H9 (cell line): ENCODE measurements at regions not wholly inside any gene's neighbourhood (a gene's known extent, or its start where the extent isn't known, plus 50 kb on each side); places are given as distances from the start of the nearest gene placed in this dataset.

Source experiments
- DNase-seq: peaks from one replicate; pipeline ENCODE4 v3.0.0-alpha.2; 2017
- H2AFZ ChIP-seq: one replicate; pipeline ENCODE4 v1.6.1; 2013; ENCODE audit warnings: mild to moderate bottlenecking, low read length, control low read depth, moderate library complexity
- H2AK5ac ChIP-seq: 2 replicates; pipeline ENCODE4 v1.6.1; 2013; ENCODE audit warnings: low read length, control low read depth, mixed read lengths; ENCODE audit not compliant: insufficient read length
- H2BK120ac ChIP-seq: one replicate; pipeline ENCODE4 v1.6.1; 2013; ENCODE audit warnings: low read depth, mild to moderate bottlenecking, low read length, control low read depth, inconsistent platforms; ENCODE audit not compliant: poor library complexity, severe bottlenecking
- H2BK12ac ChIP-seq: 2 replicates; pipeline ENCODE4 v1.6.1; 2013; ENCODE audit warnings: low read length, control low read depth, mixed read lengths, low read depth; ENCODE audit not compliant: insufficient read length
- H2BK15ac ChIP-seq: 2 replicates; pipeline ENCODE4 v1.6.1; 2013; ENCODE audit warnings: low read depth, low read length, control low read depth
- H2BK20ac ChIP-seq: one replicate; pipeline ENCODE4 v1.6.1; 2013; ENCODE audit warnings: low read depth, mild to moderate bottlenecking, low read length, control low read depth, inconsistent platforms; ENCODE audit not compliant: poor library complexity, severe bottlenecking
- H2BK5ac ChIP-seq: 2 replicates; pipeline ENCODE4 v1.6.1; 2013; ENCODE audit warnings: low read length, control low read depth, mixed read lengths; ENCODE audit not compliant: insufficient read length
- H3K14ac ChIP-seq: 2 replicates; pipeline ENCODE4 v1.6.1; 2013; ENCODE audit warnings: low read length, control low read depth; ENCODE audit not compliant: insufficient read depth
- H3K18ac ChIP-seq: 2 replicates; pipeline ENCODE4 v1.6.1; 2013; ENCODE audit warnings: low read depth, mild to moderate bottlenecking, mixed read lengths, low read length, control low read depth; ENCODE audit not compliant: insufficient read length
- H3K23ac ChIP-seq: 2 replicates; pipeline ENCODE4 v1.6.1; 2013; ENCODE audit warnings: low read length, control low read depth, mixed read lengths, low read depth; ENCODE audit not compliant: insufficient read length
- H3K23me2 ChIP-seq: 2 replicates; pipeline ENCODE4 v1.6.1; 2013; ENCODE audit warnings: low read depth, mild to moderate bottlenecking, mixed read lengths, low read length, control low read depth; ENCODE audit not compliant: insufficient read length, poor library complexity, severe bottlenecking
- H3K27ac ChIP-seq: 2 replicates; pipeline ENCODE4 v1.5.1; 2013; ENCODE audit warnings: low read length, control low read depth, mixed read lengths, low read depth; ENCODE audit not compliant: insufficient read length
- H3K27me3 ChIP-seq: 2 replicates; pipeline ENCODE4 v1.6.1; 2013; ENCODE audit warnings: low read length, control low read depth, inconsistent platforms; ENCODE audit not compliant: insufficient read depth
- H3K4ac ChIP-seq: 2 replicates; pipeline ENCODE4 v1.6.1; 2013; ENCODE audit warnings: low read depth, mild to moderate bottlenecking, control low read depth, inconsistent platforms, low read length, moderate library complexity
- H3K4me1 ChIP-seq: 2 replicates; pipeline ENCODE4 v1.6.1; 2013; ENCODE audit warnings: low read length, control low read depth, inconsistent platforms; ENCODE audit not compliant: insufficient read depth
- H3K4me2 ChIP-seq: 2 replicates; pipeline ENCODE4 v1.6.1; 2013; ENCODE audit warnings: low read length, control low read depth, mixed read lengths; ENCODE audit not compliant: insufficient read length, insufficient read depth
- H3K56ac ChIP-seq: 2 replicates; pipeline ENCODE4 v1.6.1; 2013; ENCODE audit warnings: low read depth, mild to moderate bottlenecking, mixed read lengths, low read length, control low read depth; ENCODE audit not compliant: insufficient read length
- H3K79me1 ChIP-seq: 2 replicates; pipeline ENCODE4 v1.6.1; 2013; ENCODE audit warnings: low read depth, mild to moderate bottlenecking, moderate library complexity, low read length, control low read depth, inconsistent platforms; ENCODE audit not compliant: insufficient read depth, poor library complexity, severe bottlenecking
- H3K79me2 ChIP-seq: 2 replicates; pipeline ENCODE4 v1.6.1; 2013; ENCODE audit warnings: low read length, control low read depth, inconsistent platforms; ENCODE audit not compliant: insufficient read depth
- H3K9ac ChIP-seq: 2 replicates; pipeline ENCODE4 v1.6.1; 2013; ENCODE audit warnings: low read length, control low read depth, mixed read lengths; ENCODE audit not compliant: insufficient read length; ENCODE audit errors: extremely low read depth
- H3K9me3 ChIP-seq: one replicate; pipeline ENCODE4 v1.6.1; 2013; ENCODE audit warnings: low read depth, low read length, inconsistent platforms; ENCODE audit not compliant: control insufficient read depth
- H3T11ph ChIP-seq: one replicate; pipeline ENCODE4 v1.6.1; 2013; ENCODE audit warnings: mild to moderate bottlenecking, low read length, control low read depth, inconsistent platforms
- H4K20me1 ChIP-seq: one replicate; pipeline ENCODE4 v1.6.1; 2013; ENCODE audit not compliant: control insufficient read depth, insufficient read length, insufficient read depth
- H4K5ac ChIP-seq: 2 replicates; pipeline ENCODE4 v1.6.1; 2013; ENCODE audit warnings: low read depth, mild to moderate bottlenecking, mixed read lengths, low read length, control low read depth; ENCODE audit not compliant: insufficient read length
- H4K8ac ChIP-seq: replicated peaks from 2 replicates; pipeline ENCODE4 v1.6.1; 2013; ENCODE audit warnings: low read length, control low read depth, mixed read lengths, low read depth; ENCODE audit not compliant: insufficient read length
- H4K91ac ChIP-seq: 2 replicates; pipeline ENCODE4 v1.6.1; 2013; ENCODE audit warnings: low read depth, mild to moderate bottlenecking, moderate library complexity, mixed read lengths, low read length, control low read depth; ENCODE audit not compliant: insufficient read length
- H3K27ac Mint-ChIP-seq, 3 experiments: 2 replicates in 2 of 3; 3 replicates in 1 of 3; pipeline ENCODE4 v1.8.0; 2020 to 2021; ENCODE audit warnings: mixed read lengths in 3 of 3, mild to moderate bottlenecking in 1 of 3, moderate library complexity in 1 of 3
- H3K27me3 Mint-ChIP-seq: 2 replicates; pipeline ENCODE4 v1.8.0; 2021; ENCODE audit warnings: low read depth, mild to moderate bottlenecking, moderate library complexity, mixed read lengths
- H3K36me3 Mint-ChIP-seq, 3 experiments: 2 replicates in 2 of 3; 3 replicates in 1 of 3; pipeline ENCODE4 v1.8.0; 2020 to 2021; ENCODE audit warnings: low read depth in 3 of 3, mixed read lengths in 3 of 3; ENCODE audit not compliant: insufficient read depth in 1 of 3
- H3K4me1 Mint-ChIP-seq, 2 experiments: 2 replicates each; pipeline ENCODE4 v1.8.0; 2020; ENCODE audit warnings: mixed read lengths in 2 of 2
- H3K4me3 Mint-ChIP-seq, 2 experiments: 2 replicates in 1 of 2; 3 replicates in 1 of 2; pipeline ENCODE4 v1.8.0; 2020 to 2021; ENCODE audit warnings: mild to moderate bottlenecking in 2 of 2, mixed read lengths in 2 of 2, moderate library complexity in 1 of 2
- H3K9me3 Mint-ChIP-seq, 2 experiments: 2 replicates in 1 of 2; 3 replicates in 1 of 2; pipeline ENCODE4 v1.8.0; 2020; ENCODE audit warnings: mild to moderate bottlenecking in 2 of 2, mixed read lengths in 2 of 2, moderate library complexity in 1 of 2
- CTCF ChIP-seq: fragments of 200-600 bp; sonication (generic); conservative IDR thresholded peaks from 3 replicates; pipeline ENCODE4 v1.8.0; 2021; ENCODE audit warnings: antibody characterized with exemption, mild to moderate bottlenecking

DNA sequence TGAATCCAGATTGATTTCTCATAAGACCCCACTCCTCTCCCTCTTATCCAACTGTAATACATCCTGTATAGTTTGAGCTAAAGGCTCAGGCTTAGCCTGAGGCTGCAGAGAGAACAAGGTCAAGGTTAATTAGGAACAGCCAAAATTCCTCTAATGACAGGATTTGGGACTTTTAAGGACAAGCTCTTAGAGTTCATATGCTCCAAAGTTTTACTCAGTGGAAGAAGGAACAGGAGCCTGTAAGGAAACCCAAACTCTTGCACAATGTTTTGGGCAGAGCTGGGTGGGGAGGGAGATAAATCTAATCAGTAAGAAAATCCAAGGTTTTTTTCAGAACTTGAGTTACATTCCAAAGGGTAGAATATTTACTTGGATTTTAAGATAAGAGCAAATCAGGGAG, 238.8 kb downstream of the QDPR start:
- H3K36me3 Mint-ChIP-seq = no peaks in the 10 kb centered on the region
- H2BK5ac ChIP-seq = no peak overlapping the region
- H3K4ac ChIP-seq = no peak overlapping the region
- no peak overlapping the region for H2BK15ac ChIP-seq
- no peak overlapping the region for H3K27ac ChIP-seq
- H3K4me1 Mint-ChIP-seq = no peaks in the 10 kb centered on the region
- H2AFZ ChIP-seq = no peak overlapping the region
- H3K79me2 ChIP-seq = no peaks in the 10 kb centered on the region
- no peak overlapping the region for H3K27ac Mint-ChIP-seq
- no peak overlapping the region for H2BK120ac ChIP-seq
- no peak overlapping the region for H3K4me2 ChIP-seq
- H4K8ac ChIP-seq = no peak overlapping the region
- H2BK20ac ChIP-seq = no peak overlapping the region
- H3K14ac ChIP-seq = no peak overlapping the region
- H4K5ac ChIP-seq = no peak overlapping the region
- no peak for TF ChIP-seq CTCF
- no peak overlapping the region for H3K56ac ChIP-seq
- no peak overlapping the region for H4K91ac ChIP-seq
- no peak overlapping the region for H3K18ac ChIP-seq
- H3K27me3 ChIP-seq = no peaks in the 10 kb centered on the region
- H3K9me3 ChIP-seq = no peaks in the 10 kb centered on the region
- H3T11ph ChIP-seq = no peak overlapping the region
- no peaks in the 10 kb centered on the region for H3K79me1 ChIP-seq
- H3K27me3 Mint-ChIP-seq = peaks cover 5% of the 10 kb centered on the region
- H3K4me3 Mint-ChIP-seq = no peak overlapping the region
- DNase-seq = no peak
- H3K9me3 Mint-ChIP-seq = no peaks in the 10 kb centered on the region
- H2AK5ac ChIP-seq = no peak overlapping the region
- no peak overlapping the region for H3K9ac ChIP-seq
- H3K23ac ChIP-seq = no peak overlapping the region
- H4K20me1 ChIP-seq = no peaks in the 10 kb centered on the region
- no peak overlapping the region for H2BK12ac ChIP-seq
- H3K4me1 ChIP-seq = no peaks in the 10 kb centered on the region
- H3K23me2 ChIP-seq = no peaks in the 10 kb centered on the region
